Fibroblast of lung (primary cell): ENCODE measurements at regions not wholly inside any gene's neighbourhood (a gene's known extent, or its start where the extent isn't known, plus 50 kb on each side); places are given as distances from the start of the nearest gene placed in this dataset.

Experiments used
- EZH2 ChIP-seq: IDR thresholded peaks from 2 replicates; pipeline ENCODE4 v1.5.1; 2012; ENCODE audit warnings: low read length, control low read depth, mild to moderate bottlenecking; ENCODE audit errors: missing control alignments
- TF ChIP-seq, protein P1 (sequence below), 2 donors: IDR thresholded peaks in 1 of 2; conservative IDR thresholded peaks in 1 of 2; 1 replicate in 1 of 2; 2 replicates in 1 of 2; pipeline ENCODE4 v1.5.1; 2011 to 2012; ENCODE audit warnings: low read length in 2 of 2, control low read depth in 1 of 2, inconsistent platforms in 1 of 2, low read depth in 1 of 2, mild to moderate bottlenecking in 1 of 2

DNA sequence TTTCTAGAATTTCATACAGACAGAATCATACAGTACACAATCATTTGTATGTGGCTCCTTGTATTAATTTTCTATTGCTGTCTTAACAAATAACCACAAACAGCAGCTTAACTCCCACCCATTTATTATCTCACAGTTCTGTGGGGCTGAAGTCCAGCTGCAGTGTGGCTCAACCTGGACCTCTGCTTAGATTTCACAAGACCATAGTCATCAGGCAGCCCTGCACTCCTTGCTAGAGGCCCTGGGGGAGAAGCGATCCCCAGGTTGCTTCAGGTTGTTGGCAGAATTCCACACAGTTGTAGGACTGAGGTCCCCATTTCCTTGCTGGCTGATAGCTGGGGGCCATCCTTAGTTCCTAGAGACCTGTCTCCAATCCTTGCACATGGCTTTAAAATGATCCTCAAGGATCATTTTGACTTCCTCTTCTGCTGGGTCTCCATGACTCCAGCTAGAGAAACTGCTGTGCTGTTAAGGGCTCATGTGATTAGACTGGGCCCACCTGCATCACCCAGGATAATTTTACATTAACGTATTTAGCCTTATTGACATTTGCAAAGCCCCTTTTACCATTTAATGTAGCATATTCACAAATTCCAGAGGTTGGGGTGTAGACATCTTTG, 60.9 kb upstream of the SMAD1 start:
- TF ChIP-seq EZH2, result no peak
- TF ChIP-seq, protein P1, sequence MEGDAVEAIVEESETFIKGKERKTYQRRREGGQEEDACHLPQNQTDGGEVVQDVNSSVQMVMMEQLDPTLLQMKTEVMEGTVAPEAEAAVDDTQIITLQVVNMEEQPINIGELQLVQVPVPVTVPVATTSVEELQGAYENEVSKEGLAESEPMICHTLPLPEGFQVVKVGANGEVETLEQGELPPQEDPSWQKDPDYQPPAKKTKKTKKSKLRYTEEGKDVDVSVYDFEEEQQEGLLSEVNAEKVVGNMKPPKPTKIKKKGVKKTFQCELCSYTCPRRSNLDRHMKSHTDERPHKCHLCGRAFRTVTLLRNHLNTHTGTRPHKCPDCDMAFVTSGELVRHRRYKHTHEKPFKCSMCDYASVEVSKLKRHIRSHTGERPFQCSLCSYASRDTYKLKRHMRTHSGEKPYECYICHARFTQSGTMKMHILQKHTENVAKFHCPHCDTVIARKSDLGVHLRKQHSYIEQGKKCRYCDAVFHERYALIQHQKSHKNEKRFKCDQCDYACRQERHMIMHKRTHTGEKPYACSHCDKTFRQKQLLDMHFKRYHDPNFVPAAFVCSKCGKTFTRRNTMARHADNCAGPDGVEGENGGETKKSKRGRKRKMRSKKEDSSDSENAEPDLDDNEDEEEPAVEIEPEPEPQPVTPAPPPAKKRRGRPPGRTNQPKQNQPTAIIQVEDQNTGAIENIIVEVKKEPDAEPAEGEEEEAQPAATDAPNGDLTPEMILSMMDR (conservative IDR thresholded peaks at IDR 0.05 in 1 of 2, IDR thresholded peaks at IDR 0.05 in 1 of 2; ENCODE audit: low read depth in 1 of 2, low read length in 2 of 2), result no peak
